HepG2 (cell line): ENCODE measurements at regions not wholly inside any gene's neighbourhood (a gene's known extent, or its start where the extent isn't known, plus 50 kb on each side); places are given as distances from the start of the nearest gene placed in this dataset.

Source experiments
- ATAC-seq: fragments of 200-7000 bp; cut with Tn5 transposase; 3 replicates; pipeline ENCODE4 v1.9.1; 2020; ENCODE audit warnings: mild to moderate bottlenecking, moderate library complexity
- BruUV-seq: library from RNA; stranded (reverse); fragments of 400-500 nt; replicated peaks from 2 replicates; lab custom pipeline; 2021; lab: Mats Ljungman, UMichigan
- CTCF ChIA-PET: fragments of 300-600 bp; formaldehyde crosslinking; extraction: SDS; loops from one replicate; lab custom pipeline; 2021; ENCODE audit warnings: low total read pairs, inconsistent platforms, low intra/inter-chr PET ratio; lab: Yijun Ruan, JAX
- POLR2A ChIA-PET: fragments of 350-600 bp; sonication (Branson Sonifier 250); formaldehyde crosslinking; loops from one replicate; lab custom pipeline; 2020; ENCODE audit warnings: antibody characterized with exemption, inconsistent platforms; lab: Yijun Ruan, JAX
- DNase-seq: peaks from one replicate; pipeline ENCODE4 v3.0.0-alpha.2; 2015; ENCODE audit warnings: low spot score
- FAIRE-seq: peaks from 3 replicates; lab custom pipeline; 2011; peaks lifted over from hg19 to GRCh38; lab: Jason Lieb, UNC
- H2AFZ ChIP-seq: one replicate; pipeline ENCODE4 v1.6.1; 2011; ENCODE audit warnings: low read length, inconsistent platforms
- H3K27ac ChIP-seq: fragments of 300-600 bp; 3 replicates; pipeline ENCODE4 v1.8.0; 2011; ENCODE audit warnings: mixed run types, mild to moderate bottlenecking, mixed read lengths, low read length, inconsistent platforms; ENCODE audit not compliant: insufficient read depth; ENCODE audit errors: extremely low read length
- H3K27me3 ChIP-seq, 2 experiments: fragments of 200-600 bp in 1 of 2; 2 replicates in 1 of 2; 3 replicates in 1 of 2; pipeline versions ENCODE4 v1.6.0 to v1.8.0; 2011; ENCODE audit warnings: low read length in 2 of 2, mild to moderate bottlenecking in 2 of 2, moderate library complexity in 2 of 2, inconsistent platforms in 1 of 2; ENCODE audit not compliant: insufficient read depth in 2 of 2, control insufficient read depth in 1 of 2
- H3K36me3 ChIP-seq, 2 experiments: fragments of 200-600 bp in 1 of 2; replicated peaks in 1 of 2; 2 replicates in 1 of 2; 3 replicates in 1 of 2; pipeline versions ENCODE4 v1.5.1 to v1.8.0; 2011; ENCODE audit warnings: low read length in 2 of 2, inconsistent platforms in 1 of 2; ENCODE audit not compliant: insufficient read depth in 2 of 2, control insufficient read depth in 1 of 2
- H3K4me1 ChIP-seq: 2 replicates; pipeline ENCODE4 v1.5.1; 2012; ENCODE audit warnings: low read length, inconsistent platforms; ENCODE audit not compliant: insufficient read depth
- H3K4me2 ChIP-seq: 2 replicates; pipeline ENCODE4 v1.6.0; 2011; ENCODE audit warnings: low read depth, low read length, inconsistent platforms
- H3K4me3 ChIP-seq, 3 experiments: fragments of 200-600 bp in 1 of 3; sonication (generic), shearing (Covaris generic) in 1 of 3; replicated peaks in 1 of 3; 2 replicates each; pipeline ENCODE4 v1.5.1; 2011 to 2016; ENCODE audit warnings: low read length in 3 of 3, inconsistent platforms in 2 of 3, low read depth in 2 of 3, mild to moderate bottlenecking in 2 of 3, control low read depth in 1 of 3, mixed read lengths in 1 of 3; ENCODE audit not compliant: insufficient read depth in 1 of 3
- H3K79me2 ChIP-seq: one replicate; pipeline ENCODE4 v1.6.1; 2011; ENCODE audit warnings: low read length, inconsistent platforms; ENCODE audit not compliant: insufficient read depth
- H3K9ac ChIP-seq: 2 replicates; pipeline ENCODE4 v1.6.0; 2011; ENCODE audit warnings: mild to moderate bottlenecking, low read depth, low read length, inconsistent platforms; ENCODE audit not compliant: insufficient read depth
- H3K9me3 ChIP-seq: 2 replicates; pipeline ENCODE4 v1.5.1; 2012; ENCODE audit warnings: mild to moderate bottlenecking, low read length
- H4K20me1 ChIP-seq: 2 replicates; pipeline ENCODE4 v1.6.0; 2011; ENCODE audit warnings: inconsistent platforms, mild to moderate bottlenecking, low read length, moderate library complexity; ENCODE audit not compliant: insufficient read depth
- ETV5 ChIP-seq: IDR thresholded peaks from 2 replicates; pipeline ENCODE4 v1.6.1; 2018; ENCODE audit warnings: missing biosample characterization, missing genetic modification reagents, inconsistent platforms, borderline replicate concordance
- HIVEP1 ChIP-seq: sonication (generic); formaldehyde crosslinking; IDR thresholded peaks from 2 replicates; pipeline ENCODE4 v1.4.0; 2020; ENCODE audit warnings: mild to moderate bottlenecking, missing genetic modification reagents
- MXD4 ChIP-seq: IDR thresholded peaks from 2 replicates; pipeline ENCODE4 v1.6.1; 2016; ENCODE audit warnings: mild to moderate bottlenecking, missing biosample characterization, missing genetic modification reagents
- NFE2L1 ChIP-seq: sonication (generic); formaldehyde crosslinking; IDR thresholded peaks from 2 replicates; pipeline ENCODE4 v1.4.0; 2020; ENCODE audit warnings: missing genetic modification reagents, mild to moderate bottlenecking, borderline replicate concordance
- PCBP1 ChIP-seq: fragments of 200-400 bp; formaldehyde crosslinking; IDR thresholded peaks from 2 replicates; pipeline ENCODE4 v1.6.1; 2017; ENCODE audit warnings: mild to moderate bottlenecking, low read depth, low read length, borderline replicate concordance
- RFXAP ChIP-seq: sonication (generic); formaldehyde crosslinking; IDR thresholded peaks from 2 replicates; pipeline ENCODE4 v1.4.0; 2020; ENCODE audit warnings: missing genetic modification reagents, borderline replicate concordance
- SMC3 ChIP-seq: IDR thresholded peaks from 2 replicates; pipeline ENCODE4 v1.6.1; 2011; ENCODE audit warnings: low read length, improper control_type of control experiment
- SOX5 ChIP-seq: IDR thresholded peaks from 2 replicates; pipeline ENCODE4 v1.6.1; 2016; ENCODE audit warnings: borderline replicate concordance
- XRCC5 ChIP-seq: fragments of 200-400 bp; formaldehyde crosslinking; optimal IDR thresholded peaks from 2 replicates; pipeline ENCODE3; 2017; ENCODE audit warnings: mild to moderate bottlenecking, low read length
- ZFAT ChIP-seq: sonication (generic); formaldehyde crosslinking; conservative IDR thresholded peaks from 2 replicates; pipeline ENCODE4 v1.8.1; 2023; ENCODE audit warnings: missing genetic modification reagents, inconsistent platforms
- ZNF205 ChIP-seq: IDR thresholded peaks from 2 replicates; pipeline ENCODE4 v1.6.1; 2018; ENCODE audit warnings: missing biosample characterization, missing genetic modification reagents
- ZNF234 ChIP-seq: sonication (generic); formaldehyde crosslinking; conservative IDR thresholded peaks from 2 replicates; pipeline ENCODE4 v1.5.1; 2020; ENCODE audit warnings: mild to moderate bottlenecking, missing genetic modification reagents
- ZNF326 ChIP-seq: sonication (generic); formaldehyde crosslinking; IDR thresholded peaks from 2 replicates; pipeline ENCODE4 v1.4.0; 2020; ENCODE audit warnings: missing genetic modification reagents, borderline replicate concordance
- ZNF546 ChIP-seq: sonication (generic); formaldehyde crosslinking; conservative IDR thresholded peaks from 2 replicates; pipeline ENCODE4 v1.8.1; 2023; ENCODE audit warnings: mild to moderate bottlenecking, missing genetic modification reagents
- ZNF598 ChIP-seq: sonication (generic); formaldehyde crosslinking; IDR thresholded peaks from 2 replicates; pipeline ENCODE4 v1.5.1; 2020; ENCODE audit warnings: mild to moderate bottlenecking, missing genetic modification reagents, borderline replicate concordance
- ZNF672 ChIP-seq: sonication (generic); formaldehyde crosslinking; IDR thresholded peaks from 2 replicates; pipeline ENCODE4 v1.8.1; 2022; ENCODE audit warnings: missing genetic modification reagents
- WGBS: methylation state at CpG from one replicate; pipeline ENCODE4 v1.1.6; 2017; ENCODE audit warnings: low lambda C conversion rate; 5-methylcytosine and 5-hydroxymethylcytosine counted together
- in situ Hi-C: cut with HindIII; loops from 2 replicates; pipeline ENCODE4 v1.10.0; 2017; ENCODE audit warnings: low pct_unique_long_range_greater_than_20kb; ENCODE audit not compliant: extremely low pct_ligation_motif_present
- intact Hi-C: fragments of 100-400 bp; cut with micrococcal nuclease; formaldehyde crosslinking; loops from one replicate; pipeline ENCODE4 v1.10.0; 2022; ENCODE audit not compliant: unreplicated experiment
- TF ChIP-seq, protein P1 (sequence below): sonication (generic); formaldehyde crosslinking; IDR thresholded peaks from 2 replicates; pipeline ENCODE4; 2020; ENCODE audit warnings: missing genetic modification reagents, mild to moderate bottlenecking, borderline replicate concordance

DNA sequence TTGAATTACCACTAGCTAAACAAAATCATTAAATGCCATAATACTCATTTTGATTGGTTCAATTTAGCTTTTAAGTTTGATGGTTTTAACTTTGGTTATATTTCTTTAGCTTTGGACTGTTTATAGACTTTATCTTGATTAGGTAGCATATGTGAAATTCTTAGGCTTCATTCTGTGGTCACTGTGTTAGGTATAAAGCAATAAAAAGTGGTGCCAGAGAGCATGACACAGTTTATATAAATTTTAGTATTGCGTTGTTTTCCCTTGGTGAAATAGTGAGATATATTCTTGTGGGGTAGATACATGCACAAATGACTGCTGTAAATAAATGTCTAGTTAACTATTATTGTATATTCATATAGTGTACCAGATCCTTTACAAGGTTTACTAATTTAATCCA lies 474.2 kb upstream of the GRID2 start:
- WGBS = 87% methylated on average over 1 of the region's 1 CpG
- H3K36me3 ChIP-seq = no peaks in the 10 kb centered on the region
- TF ChIP-seq XRCC5 (no peak), ZNF234 (CRISPR knock-in tag) (no peak), ZNF546 (no peak), HIVEP1 (no peak), ETV5 (CRISPR knock-in tag) (no peak), SOX5 (CRISPR knock-in tag) (no peak), ZNF205 (CRISPR knock-in tag) (no peak), ZNF672 (CRISPR knock-in tag) (no peak), ZNF326 (no peak), MXD4 (CRISPR knock-in tag) (no peak), ZFAT (CRISPR knock-in tag) (no peak), ZNF598 (no peak), SMC3 (no peak), RFXAP (no peak), NFE2L1 (CRISPR knock-in tag) (no peak), PCBP1 (no peak)
- TF ChIP-seq, protein P1, sequence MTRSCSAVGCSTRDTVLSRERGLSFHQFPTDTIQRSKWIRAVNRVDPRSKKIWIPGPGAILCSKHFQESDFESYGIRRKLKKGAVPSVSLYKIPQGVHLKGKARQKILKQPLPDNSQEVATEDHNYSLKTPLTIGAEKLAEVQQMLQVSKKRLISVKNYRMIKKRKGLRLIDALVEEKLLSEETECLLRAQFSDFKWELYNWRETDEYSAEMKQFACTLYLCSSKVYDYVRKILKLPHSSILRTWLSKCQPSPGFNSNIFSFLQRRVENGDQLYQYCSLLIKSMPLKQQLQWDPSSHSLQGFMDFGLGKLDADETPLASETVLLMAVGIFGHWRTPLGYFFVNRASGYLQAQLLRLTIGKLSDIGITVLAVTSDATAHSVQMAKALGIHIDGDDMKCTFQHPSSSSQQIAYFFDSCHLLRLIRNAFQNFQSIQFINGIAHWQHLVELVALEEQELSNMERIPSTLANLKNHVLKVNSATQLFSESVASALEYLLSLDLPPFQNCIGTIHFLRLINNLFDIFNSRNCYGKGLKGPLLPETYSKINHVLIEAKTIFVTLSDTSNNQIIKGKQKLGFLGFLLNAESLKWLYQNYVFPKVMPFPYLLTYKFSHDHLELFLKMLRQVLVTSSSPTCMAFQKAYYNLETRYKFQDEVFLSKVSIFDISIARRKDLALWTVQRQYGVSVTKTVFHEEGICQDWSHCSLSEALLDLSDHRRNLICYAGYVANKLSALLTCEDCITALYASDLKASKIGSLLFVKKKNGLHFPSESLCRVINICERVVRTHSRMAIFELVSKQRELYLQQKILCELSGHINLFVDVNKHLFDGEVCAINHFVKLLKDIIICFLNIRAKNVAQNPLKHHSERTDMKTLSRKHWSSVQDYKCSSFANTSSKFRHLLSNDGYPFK (CRISPR knock-in tag) = no peak
- H2AFZ ChIP-seq = no peak overlapping the region
- H4K20me1 ChIP-seq = no peaks in the 10 kb centered on the region
- H3K4me3 ChIP-seq = no peak overlapping the region
- no peaks in the 10 kb centered on the region for H3K4me1 ChIP-seq
- FAIRE-seq = no peak
- H3K9me3 ChIP-seq = peaks cover 63% of the 10 kb centered on the region
- H3K9ac ChIP-seq = no peak overlapping the region
- H3K27me3 ChIP-seq = no peaks in the 10 kb centered on the region
- CTCF ChIA-PET = no interaction called here
- BruUV-seq = no TSS peak
- intact Hi-C loops (no loop called here), in situ Hi-C loops (no loop called here)
- POLR2A ChIA-PET = no interaction called here
- no peak for DNase-seq
- no peak overlapping the region for H3K27ac ChIP-seq
- ATAC-seq = no peak
- H3K4me2 ChIP-seq = no peak overlapping the region
- H3K79me2 ChIP-seq = no peaks in the 10 kb centered on the region
